Stimulated activated naive CD8-positive, alpha-beta T cell treated with anti-CD3 and anti-CD28 coated beads, Interleukin-15, Interleukin-2, amounts not matched to agents 100 ng/mL and 50 ng/mL, for 24 hours (primary cell): ENCODE measurements at regions not wholly inside any gene's neighbourhood (a gene's known extent, or its start where the extent isn't known, plus 50 kb on each side); places are given as distances from the start of the nearest gene placed in this dataset.

Experiments used
- H3K27ac Mint-ChIP-seq: one replicate; pipeline ENCODE4 v1.8.0; 2021; ENCODE audit warnings: mild to moderate bottlenecking, mixed read lengths
- H3K27me3 Mint-ChIP-seq: one replicate; pipeline ENCODE4 v1.8.0; 2021; ENCODE audit warnings: mixed read lengths
- H3K36me3 Mint-ChIP-seq: one replicate; pipeline ENCODE4 v1.8.0; 2021; ENCODE audit warnings: low read depth, mixed read lengths
- H3K4me1 Mint-ChIP-seq: one replicate; pipeline ENCODE4 v1.8.0; 2021; ENCODE audit warnings: low read depth, mixed read lengths
- H3K4me3 Mint-ChIP-seq: one replicate; pipeline ENCODE4 v1.8.0; 2021; ENCODE audit warnings: mild to moderate bottlenecking, mixed read lengths
- H3K9me3 Mint-ChIP-seq: one replicate; pipeline ENCODE4 v1.8.0; 2021; ENCODE audit warnings: mixed read lengths

GRCh38 chr20:39117491-39117890 is 155.3 kb downstream of the DHX35 start:
- Mint-ChIP-seq H3K9me3 (no peaks in the 10 kb centered on the region), H3K36me3 (no peaks in the 10 kb centered on the region), H3K27me3 (peaks cover 18% of the 10 kb centered on the region), H3K27ac (no peak overlapping the region), H3K4me1 (no peaks in the 10 kb centered on the region), H3K4me3 (no peak overlapping the region)

GRCh38 chr20:39116020-39116419 is 153.9 kb downstream of the DHX35 start:
- Mint-ChIP-seq H3K9me3 (no peaks in the 10 kb centered on the region), H3K36me3 (no peaks in the 10 kb centered on the region), H3K4me3 (no peak overlapping the region), H3K27me3 (peaks cover 28% of the 10 kb centered on the region), H3K27ac (no peak overlapping the region), H3K4me1 (no peaks in the 10 kb centered on the region)

GRCh38 chr20:39112178-39112743 is 150.1 kb downstream of the DHX35 start:
- no peaks in the 10 kb centered on the region for H3K4me1 Mint-ChIP-seq
- H3K4me3 Mint-ChIP-seq: no peak overlapping the region
- H3K36me3 Mint-ChIP-seq: no peaks in the 10 kb centered on the region
- no peaks in the 10 kb centered on the region for H3K9me3 Mint-ChIP-seq
- H3K27ac Mint-ChIP-seq: no peak overlapping the region
- H3K27me3 Mint-ChIP-seq: peaks cover 36% of the 10 kb centered on the region

DNA sequence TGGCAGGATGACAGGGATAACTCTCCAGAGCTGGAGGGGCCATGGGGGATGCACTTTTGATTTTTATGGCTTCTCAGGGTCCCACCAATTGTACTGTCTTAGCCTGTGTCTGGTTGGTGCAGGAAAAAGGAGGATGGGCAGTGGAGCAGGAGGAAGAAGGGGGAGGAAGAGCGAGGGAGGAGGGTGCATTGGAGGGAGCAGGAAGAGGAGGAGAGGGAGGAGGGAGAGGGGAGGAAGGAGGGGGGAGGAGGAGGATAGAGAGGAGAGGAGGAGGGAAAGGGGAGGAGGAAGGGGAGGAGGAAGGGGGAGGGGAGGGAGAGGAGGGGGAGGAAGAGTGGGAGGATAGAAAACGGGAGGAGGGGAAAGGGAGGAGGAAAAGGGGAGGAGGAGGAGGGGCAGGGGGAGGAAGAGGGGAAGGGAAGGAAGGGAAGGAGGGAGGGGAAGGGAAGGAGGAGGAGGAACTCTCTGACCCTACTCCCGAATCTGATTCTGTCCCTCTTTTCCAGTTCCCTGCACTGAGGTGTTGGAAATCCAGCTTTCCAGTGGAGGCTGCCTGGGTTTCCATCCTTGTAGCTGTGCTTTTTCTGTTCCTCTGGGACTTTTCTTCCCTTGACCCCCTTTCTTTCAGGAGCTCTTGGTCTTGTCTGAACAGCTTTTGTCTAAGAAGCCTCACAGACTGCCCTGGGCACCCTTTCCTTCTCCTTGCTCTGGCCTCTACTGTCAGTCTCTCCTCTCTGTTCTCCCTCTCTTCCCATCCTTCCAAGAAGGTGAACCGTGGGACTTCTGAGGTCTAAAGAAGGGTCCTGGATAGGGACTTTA is 149.4 kb downstream of the DHX35 start:
- Mint-ChIP-seq H3K27me3 (peaks cover 36% of the 10 kb centered on the region), H3K27ac (no peak overlapping the region), H3K4me1 (no peaks in the 10 kb centered on the region), H3K9me3 (no peaks in the 10 kb centered on the region), H3K36me3 (no peaks in the 10 kb centered on the region), H3K4me3 (no peak overlapping the region)

- Mint-ChIP-seq H3K27me3 (peaks cover 39% of the 10 kb centered on the region), H3K9me3 (no peaks in the 10 kb centered on the region), H3K4me3 (no peak overlapping the region), H3K36me3 (no peaks in the 10 kb centered on the region), H3K27ac (no peak overlapping the region), H3K4me1 (no peaks in the 10 kb centered on the region)
These were observed 148.6 kb downstream of the DHX35 start for GRCh38 chr20:39110819-39111136.

DNA sequence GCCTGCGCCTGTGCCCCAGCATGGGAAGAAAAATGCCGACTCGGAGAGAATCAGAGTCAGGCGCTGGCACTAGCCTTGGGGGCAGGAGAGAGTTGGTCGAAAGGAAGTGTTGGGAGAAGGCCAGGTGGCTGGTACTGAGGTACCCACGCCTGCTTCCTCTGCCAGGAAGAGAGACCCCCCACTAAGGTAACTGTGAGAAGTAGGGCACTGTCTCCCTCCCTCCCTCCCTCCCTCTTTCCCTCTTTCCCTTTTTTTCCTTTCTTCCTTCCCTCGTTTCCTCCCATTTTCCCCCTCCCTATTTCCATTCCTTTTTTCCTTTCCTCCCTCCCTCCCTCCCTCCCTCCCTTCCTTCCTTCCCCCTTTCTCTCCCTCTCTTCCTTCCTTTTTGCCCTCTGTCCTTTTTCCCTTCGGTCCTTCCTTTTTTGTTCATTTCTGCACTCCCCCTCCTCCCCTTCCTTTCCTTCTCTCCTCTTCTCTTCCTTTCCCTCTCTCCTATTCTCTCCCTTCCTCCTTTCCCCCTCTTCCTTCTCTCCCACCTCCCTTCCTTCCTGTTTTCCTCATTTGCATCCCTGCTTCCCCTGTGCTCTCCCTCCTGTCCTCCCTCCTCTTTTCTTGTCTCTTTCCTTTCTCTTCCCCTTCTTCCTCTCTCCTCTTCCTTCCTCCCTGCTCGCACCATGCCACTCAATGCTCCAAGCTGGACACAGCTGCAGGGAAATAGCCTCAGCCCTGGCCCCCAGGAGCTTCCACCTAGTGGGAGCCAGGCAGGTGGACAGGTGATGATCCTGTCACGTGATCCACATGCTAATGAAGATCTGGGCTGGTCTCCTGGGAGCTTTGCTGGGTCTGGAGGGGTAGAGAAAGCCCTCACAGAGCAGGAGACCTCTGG is 148.0 kb downstream of the DHX35 start:
- no peaks in the 10 kb centered on the region for H3K36me3 Mint-ChIP-seq
- no peaks in the 10 kb centered on the region for H3K4me1 Mint-ChIP-seq
- H3K9me3 Mint-ChIP-seq: no peaks in the 10 kb centered on the region
- H3K27me3 Mint-ChIP-seq: peaks cover 40% of the 10 kb centered on the region
- no peak overlapping the region for H3K27ac Mint-ChIP-seq
- no peak overlapping the region for H3K4me3 Mint-ChIP-seq

- H3K4me3 Mint-ChIP-seq: no peak overlapping the region
These were observed 146.6 kb downstream of the DHX35 start for GRCh38 chr20:39108746-39109145.

GRCh38 chr20:39107741-39108140 is 145.6 kb downstream of the DHX35 start:
- Mint-ChIP-seq H3K36me3 (no peaks in the 10 kb centered on the region), H3K4me1 (no peaks in the 10 kb centered on the region), H3K27me3 (peaks cover 43% of the 10 kb centered on the region), H3K4me3 (no peak overlapping the region), H3K27ac (no peak overlapping the region), H3K9me3 (no peaks in the 10 kb centered on the region)

More at GRCh38 chr20:39108746-39109145, 146.6 kb downstream of the DHX35 start:
- Mint-ChIP-seq H3K36me3 (no peaks in the 10 kb centered on the region), H3K27ac (no peak overlapping the region), H3K27me3 (peaks cover 40% of the 10 kb centered on the region), H3K4me1 (no peaks in the 10 kb centered on the region), H3K9me3 (no peaks in the 10 kb centered on the region)

GRCh38 chr20:39106791-39107190 is 144.6 kb downstream of the DHX35 start:
- Mint-ChIP-seq H3K4me3 (no peak overlapping the region), H3K27me3 (peaks cover 38% of the 10 kb centered on the region), H3K4me1 (no peaks in the 10 kb centered on the region), H3K9me3 (no peaks in the 10 kb centered on the region), H3K36me3 (no peaks in the 10 kb centered on the region), H3K27ac (no peak overlapping the region)

- H3K27me3 Mint-ChIP-seq: peaks cover 29% of the 10 kb centered on the region
- H3K4me1 Mint-ChIP-seq: no peaks in the 10 kb centered on the region
- no peaks in the 10 kb centered on the region for H3K36me3 Mint-ChIP-seq
- no peaks in the 10 kb centered on the region for H3K9me3 Mint-ChIP-seq
- no peak overlapping the region for H3K4me3 Mint-ChIP-seq
- no peak overlapping the region for H3K27ac Mint-ChIP-seq
These were observed 143.4 kb downstream of the DHX35 start for GRCh38 chr20:39105551-39105950.

- Mint-ChIP-seq H3K27ac (no peak overlapping the region), H3K9me3 (no peaks in the 10 kb centered on the region), H3K36me3 (no peaks in the 10 kb centered on the region), H3K4me1 (no peaks in the 10 kb centered on the region), H3K4me3 (no peak overlapping the region), H3K27me3 (peaks cover 25% of the 10 kb centered on the region)
These were observed 141.6 kb downstream of the DHX35 start for GRCh38 chr20:39103732-39104131.

GRCh38 chr20:39103305-39103704 is 141.2 kb downstream of the DHX35 start:
- Mint-ChIP-seq H3K9me3 (no peaks in the 10 kb centered on the region), H3K27me3 (peaks cover 28% of the 10 kb centered on the region)

DNA sequence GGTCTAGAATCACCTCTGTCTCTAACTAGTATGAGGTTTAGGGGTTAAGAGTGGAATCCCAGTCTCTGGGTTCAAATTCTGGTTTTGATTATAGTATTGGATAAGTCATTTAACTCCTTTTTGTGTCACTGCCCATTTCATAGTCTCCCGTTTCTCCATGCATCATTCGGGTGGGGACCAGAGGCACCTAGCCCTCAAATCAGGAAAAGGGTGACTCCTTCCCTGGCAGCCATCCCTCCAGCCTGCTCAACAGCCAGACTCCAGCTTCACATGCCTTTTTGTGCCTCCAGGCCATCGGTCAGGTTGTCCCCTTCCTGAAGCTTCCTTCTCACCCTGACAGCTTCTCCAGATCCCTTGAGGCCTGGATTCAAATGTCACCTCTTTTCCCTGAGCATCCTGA is 139.8 kb downstream of the DHX35 start:
- Mint-ChIP-seq H3K27me3 (peaks cover 27% of the 10 kb centered on the region), H3K36me3 (no peaks in the 10 kb centered on the region), H3K9me3 (no peaks in the 10 kb centered on the region), H3K4me1 (no peaks in the 10 kb centered on the region), H3K4me3 (no peak overlapping the region), H3K27ac (no peak overlapping the region)

More at GRCh38 chr20:39103305-39103704, 141.2 kb downstream of the DHX35 start:
- H3K27ac Mint-ChIP-seq: no peak overlapping the region
- no peaks in the 10 kb centered on the region for H3K4me1 Mint-ChIP-seq
- H3K36me3 Mint-ChIP-seq: no peaks in the 10 kb centered on the region
- H3K4me3 Mint-ChIP-seq: no peak overlapping the region

GRCh38 chr20:39100691-39101090 is 138.5 kb downstream of the DHX35 start:
- Mint-ChIP-seq H3K36me3 (no peaks in the 10 kb centered on the region), H3K4me1 (no peaks in the 10 kb centered on the region), H3K4me3 (no peak overlapping the region), H3K27me3 (peaks cover 19% of the 10 kb centered on the region), H3K9me3 (no peaks in the 10 kb centered on the region), H3K27ac (no peak overlapping the region)

- Mint-ChIP-seq H3K4me1 (no peaks in the 10 kb centered on the region), H3K27ac (no peak overlapping the region), H3K27me3 (peaks cover 15% of the 10 kb centered on the region), H3K9me3 (no peaks in the 10 kb centered on the region), H3K4me3 (no peak overlapping the region), H3K36me3 (no peaks in the 10 kb centered on the region)
These were observed 135.7 kb downstream of the DHX35 start for GRCh38 chr20:39097889-39098288.
